GM10266 (cell line): ENCODE measurements at regions not wholly inside any gene's neighbourhood (a gene's known extent, or its start where the extent isn't known, plus 50 kb on each side); places are given as distances from the start of the nearest gene placed in this dataset.
"Not testable (repeated sequence)": the region's sequence is repeated elsewhere in the genome, so short reads cannot be mapped to it uniquely, and the experiment has no call there.

Experiments used
- DNase-seq: peaks from one replicate; pipeline ENCODE4 v3.0.0; 2012; ENCODE audit errors: extremely low spot score
- TF ChIP-seq, protein P1 (sequence below): IDR thresholded peaks from 2 replicates; pipeline ENCODE4 v1.5.1; 2012; ENCODE audit warnings: mild to moderate bottlenecking, low read depth; ENCODE audit not compliant: control insufficient read depth, insufficient read depth; ENCODE audit errors: missing control alignments

DNA sequence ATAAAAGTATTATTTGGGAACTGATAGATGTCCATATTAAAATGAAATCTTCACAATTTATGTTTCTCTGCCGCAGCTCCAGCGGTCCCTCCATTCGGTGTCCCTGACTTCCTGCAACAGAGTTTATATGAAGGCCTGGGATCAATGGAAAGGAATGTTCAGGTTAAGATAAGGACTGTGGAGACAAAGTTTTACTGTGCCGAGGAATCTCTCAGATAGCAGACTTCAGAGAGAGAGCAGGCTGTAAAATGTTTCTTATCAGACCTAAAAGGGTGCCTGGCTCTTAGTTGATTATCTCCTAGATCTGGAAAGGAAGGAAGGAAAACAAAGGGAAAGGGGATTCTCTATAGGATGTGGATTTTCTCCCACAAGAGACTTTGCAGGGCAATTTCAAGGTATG is 193.7 kb upstream of the PIEZO2 start:
- TF ChIP-seq, protein P1, sequence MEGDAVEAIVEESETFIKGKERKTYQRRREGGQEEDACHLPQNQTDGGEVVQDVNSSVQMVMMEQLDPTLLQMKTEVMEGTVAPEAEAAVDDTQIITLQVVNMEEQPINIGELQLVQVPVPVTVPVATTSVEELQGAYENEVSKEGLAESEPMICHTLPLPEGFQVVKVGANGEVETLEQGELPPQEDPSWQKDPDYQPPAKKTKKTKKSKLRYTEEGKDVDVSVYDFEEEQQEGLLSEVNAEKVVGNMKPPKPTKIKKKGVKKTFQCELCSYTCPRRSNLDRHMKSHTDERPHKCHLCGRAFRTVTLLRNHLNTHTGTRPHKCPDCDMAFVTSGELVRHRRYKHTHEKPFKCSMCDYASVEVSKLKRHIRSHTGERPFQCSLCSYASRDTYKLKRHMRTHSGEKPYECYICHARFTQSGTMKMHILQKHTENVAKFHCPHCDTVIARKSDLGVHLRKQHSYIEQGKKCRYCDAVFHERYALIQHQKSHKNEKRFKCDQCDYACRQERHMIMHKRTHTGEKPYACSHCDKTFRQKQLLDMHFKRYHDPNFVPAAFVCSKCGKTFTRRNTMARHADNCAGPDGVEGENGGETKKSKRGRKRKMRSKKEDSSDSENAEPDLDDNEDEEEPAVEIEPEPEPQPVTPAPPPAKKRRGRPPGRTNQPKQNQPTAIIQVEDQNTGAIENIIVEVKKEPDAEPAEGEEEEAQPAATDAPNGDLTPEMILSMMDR = no peak

DNA sequence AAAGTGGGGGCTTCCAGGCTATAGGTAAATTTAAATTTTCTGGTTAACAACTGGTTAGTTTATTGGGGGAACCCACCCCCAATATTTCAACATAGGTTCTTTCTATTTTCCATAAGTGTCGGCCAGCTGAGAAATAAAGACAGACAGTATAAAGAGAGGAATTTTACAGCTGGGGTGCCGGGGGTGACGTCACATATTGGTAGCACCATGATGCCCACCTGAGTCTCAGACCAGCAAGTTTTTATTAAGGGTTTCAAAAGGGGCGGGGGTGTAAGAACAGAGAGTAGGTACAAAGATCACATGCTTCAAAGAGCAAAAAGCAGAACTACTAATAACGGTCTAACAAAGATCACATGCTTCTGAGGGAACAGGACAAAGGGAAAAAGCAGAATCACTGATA is 192.7 kb upstream of the PIEZO2 start:
- not testable (repeated sequence) for DNase-seq

More for the DNA sequence above, 193.7 kb upstream of the PIEZO2 start:
- no peak for DNase-seq

DNA sequence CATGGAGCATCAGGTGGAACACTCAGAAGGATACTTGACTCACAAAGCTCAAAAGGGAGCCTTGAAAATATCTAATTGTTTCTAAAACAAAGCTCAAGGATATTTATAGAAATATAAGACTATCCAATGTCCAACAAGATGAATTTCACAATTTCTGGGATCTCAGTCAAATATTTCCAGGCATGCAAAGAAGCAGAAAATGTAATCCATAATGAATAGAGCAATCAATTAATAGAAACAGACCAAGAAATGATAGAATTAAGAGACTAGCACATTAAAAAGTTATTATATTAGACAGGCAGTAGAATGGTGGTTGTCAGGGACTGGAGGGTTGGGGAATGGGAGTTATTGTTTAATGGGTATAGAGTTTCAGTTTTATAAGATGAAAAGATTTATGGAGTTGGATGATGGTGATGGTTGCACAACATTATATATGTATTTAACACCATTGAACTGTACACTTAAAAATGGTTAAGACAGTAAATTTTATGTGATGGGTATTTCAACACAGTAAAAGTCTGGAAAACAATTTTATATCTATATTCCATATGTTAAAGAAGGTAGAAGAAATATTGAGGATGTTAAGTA is 189.9 kb upstream of the PIEZO2 start:
- TF ChIP-seq, protein P1 = no peak
- DNase-seq = no peak

DNA sequence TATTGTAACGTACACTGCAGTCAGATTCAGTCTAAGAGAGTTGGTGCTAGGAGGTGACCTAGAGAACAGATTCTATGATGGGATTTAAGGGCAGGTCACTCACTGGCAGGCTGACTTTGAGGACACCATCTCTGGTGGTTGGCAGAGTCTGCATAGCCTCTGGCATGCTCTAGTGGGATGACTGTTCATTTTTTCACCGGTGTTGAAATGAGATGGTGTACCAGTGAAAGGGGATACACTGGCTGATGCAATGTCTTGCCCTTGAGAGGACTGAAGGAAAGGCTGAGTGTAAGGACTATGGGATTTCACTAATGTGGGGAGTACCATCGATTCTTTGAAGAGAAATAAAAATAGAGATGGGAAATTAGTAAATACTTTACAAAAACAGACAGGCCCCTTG is 186.9 kb upstream of the PIEZO2 start:
- TF ChIP-seq, protein P1 = no peak
- no peak for DNase-seq

DNA sequence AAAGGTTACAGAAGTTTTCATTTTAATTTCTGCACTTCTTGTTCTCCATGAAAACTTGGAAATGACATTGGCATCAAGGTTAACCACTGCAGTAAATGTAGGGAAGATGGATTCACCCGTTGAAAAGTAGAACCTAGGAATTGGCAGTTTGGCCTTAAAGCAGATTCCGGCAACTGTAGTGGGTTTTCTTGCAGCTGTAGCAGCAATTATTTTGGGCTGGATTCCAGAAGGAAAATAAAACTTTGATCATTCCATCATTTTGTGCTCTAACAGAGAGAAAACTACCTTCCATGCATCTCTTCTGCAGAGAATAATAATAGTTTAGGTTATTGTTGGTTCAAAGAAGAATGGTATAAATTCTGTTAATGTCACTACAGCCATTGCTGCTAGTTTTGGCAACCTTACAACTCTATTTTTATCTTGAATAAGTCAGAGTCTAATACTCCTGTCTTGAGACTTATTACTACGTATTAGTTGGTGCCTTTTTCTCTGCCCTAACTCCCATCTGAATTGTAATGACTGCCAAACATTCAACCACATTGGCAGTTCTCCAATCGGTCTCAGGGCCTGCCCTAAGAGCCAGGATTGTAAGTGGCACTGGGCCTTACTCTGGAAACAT is 178.1 kb upstream of the PIEZO2 start:
- TF ChIP-seq, protein P1 = no peak
- no peak for DNase-seq

DNA sequence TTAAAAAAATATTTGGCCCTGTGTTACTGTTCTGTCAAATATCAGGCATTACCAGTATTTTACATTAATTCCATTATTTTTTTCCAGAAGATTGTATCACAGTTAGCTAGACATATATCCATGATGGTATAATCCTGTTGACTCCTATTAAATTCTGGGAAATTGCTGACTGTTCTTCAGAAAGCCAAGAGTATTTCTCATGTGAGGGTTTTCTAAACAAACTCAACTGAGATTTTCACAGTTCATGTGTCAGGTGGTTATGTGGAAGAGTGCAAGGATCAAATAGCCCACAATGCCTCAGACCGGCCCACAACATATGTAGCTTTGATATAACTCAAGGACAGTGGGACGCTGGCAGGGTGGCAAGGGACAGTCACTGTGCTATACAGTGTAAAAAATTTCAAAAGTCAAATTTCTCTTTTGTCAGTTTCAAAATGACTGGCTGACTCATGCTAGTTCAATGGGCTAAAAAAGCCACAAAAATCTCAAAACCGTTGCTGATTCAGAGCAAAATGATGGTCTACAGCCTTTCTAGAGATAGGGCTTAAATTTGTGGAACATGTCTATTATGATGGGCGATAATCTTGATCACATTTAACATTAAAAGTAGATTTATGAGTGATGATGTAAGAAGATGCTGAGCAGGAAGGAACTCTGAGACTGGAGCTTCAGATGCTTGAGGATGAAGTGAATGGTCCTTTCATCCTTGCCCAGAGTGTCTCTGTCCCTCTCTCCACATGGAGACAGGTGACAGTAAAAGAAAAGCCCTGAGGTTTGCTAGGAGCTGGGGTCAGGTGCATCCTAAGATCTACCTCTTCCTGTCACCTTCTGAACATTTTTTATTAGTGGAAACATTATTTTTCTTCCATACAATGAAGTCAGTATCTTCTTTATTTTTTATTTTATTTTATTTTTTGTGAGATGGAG is 175.8 kb upstream of the PIEZO2 start:
- TF ChIP-seq, protein P1 = no peak
- peak; percentile 26 for DNase-seq

DNA sequence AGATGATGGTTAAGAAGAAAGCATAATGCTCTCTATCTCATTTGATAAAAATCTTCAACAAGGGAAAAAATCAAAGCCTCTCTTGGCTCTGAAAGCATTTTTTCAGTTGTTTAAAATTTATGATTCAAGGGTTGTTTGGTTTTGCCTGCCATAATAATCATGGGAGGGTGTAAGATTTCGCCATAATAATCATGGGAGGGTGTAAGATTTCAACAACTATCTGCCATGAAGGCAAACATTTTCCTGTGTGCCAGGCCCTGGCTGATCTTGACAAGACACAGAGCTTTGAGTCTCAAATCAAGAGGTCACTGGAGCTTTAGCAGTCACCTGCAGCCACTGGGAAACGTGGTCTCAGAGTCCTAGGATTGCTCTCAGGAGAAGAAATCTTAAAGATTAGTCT is 175.1 kb upstream of the PIEZO2 start:
- TF ChIP-seq, protein P1 = no peak
- DNase-seq = no peak
